IMR-90 (cell line): ENCODE measurements at regions not wholly inside any gene's neighbourhood (a gene's known extent, or its start where the extent isn't known, plus 50 kb on each side); places are given as distances from the start of the nearest gene placed in this dataset.

Experiments
- ATAC-seq: fragments of 200-7000 bp; cut with Tn5 transposase; 2 replicates; pipeline ENCODE4 v1.9.1; 2020; ENCODE audit warnings: low read depth, mild to moderate bottlenecking, moderate library complexity
- BruUV-seq: library from RNA; stranded (reverse); fragments of 400-500 nt; replicated peaks from 2 replicates; lab custom pipeline; 2021; lab: Mats Ljungman, UMichigan
- CTCF ChIA-PET: fragments of 300-600 bp; formaldehyde crosslinking; extraction: SDS; loops from one replicate; lab custom pipeline; 2021; ENCODE audit warnings: antibody characterized with exemption; lab: Yijun Ruan, JAX
- POLR2A ChIA-PET: fragments of 300-600 bp; sonication (Branson Sonifier 250); formaldehyde crosslinking; loops from one replicate; lab custom pipeline; 2022; ENCODE audit warnings: antibody characterized with exemption; ENCODE audit not compliant: unreplicated experiment; lab: Charles Lee
- DNase-seq: peaks from one replicate; pipeline ENCODE4 v3.0.0; 2013
- H2AFZ ChIP-seq: replicated peaks from 2 replicates; pipeline ENCODE3; 2013; ENCODE audit warnings: low read length, mild to moderate bottlenecking; ENCODE audit not compliant: poor library complexity
- H2AK5ac ChIP-seq: 2 replicates; pipeline ENCODE4 v1.6.1; 2013; ENCODE audit warnings: low read depth, low read length, inconsistent platforms
- H2AK9ac ChIP-seq: replicated peaks from 2 replicates; pipeline ENCODE3; 2013; ENCODE audit warnings: mild to moderate bottlenecking, low read depth, low read length, moderate library complexity; ENCODE audit not compliant: poor library complexity
- H2BK120ac ChIP-seq: 2 replicates; pipeline ENCODE4 v1.6.1; 2013; ENCODE audit warnings: low read depth, low read length, inconsistent platforms
- H2BK15ac ChIP-seq: 3 replicates; pipeline ENCODE4 v1.6.1; 2013; ENCODE audit warnings: low read depth, low read length, inconsistent platforms
- H2BK20ac ChIP-seq: 2 replicates; pipeline ENCODE4 v1.6.1; 2013; ENCODE audit warnings: low read depth, mild to moderate bottlenecking, inconsistent platforms, low read length, moderate library complexity
- H2BK5ac ChIP-seq: 2 replicates; pipeline ENCODE4 v1.6.1; 2013; ENCODE audit warnings: mild to moderate bottlenecking, low read depth, low read length, inconsistent platforms; ENCODE audit not compliant: poor library complexity, severe bottlenecking
- H3K14ac ChIP-seq: replicated peaks from 2 replicates; pipeline ENCODE4 v1.6.1; 2013; ENCODE audit warnings: low read depth, low read length, inconsistent platforms
- H3K18ac ChIP-seq: 2 replicates; pipeline ENCODE4 v1.6.1; 2013; ENCODE audit warnings: low read depth, low read length, control low read depth
- H3K23ac ChIP-seq: 2 replicates; pipeline ENCODE4 v1.6.1; 2013; ENCODE audit warnings: low read depth, low read length, inconsistent platforms
- H3K27ac ChIP-seq: 2 replicates; pipeline ENCODE4 v1.5.1; 2013; ENCODE audit warnings: mild to moderate bottlenecking, control low read depth, low read length; ENCODE audit not compliant: insufficient read depth
- H3K27me3 ChIP-seq: 2 replicates; pipeline ENCODE4 v1.6.1; 2013; ENCODE audit warnings: low read length; ENCODE audit not compliant: control insufficient read depth, insufficient read depth
- H3K36me3 ChIP-seq: 2 replicates; pipeline ENCODE4 v1.6.1; 2013; ENCODE audit warnings: low read length, mixed read lengths; ENCODE audit not compliant: control insufficient read depth, insufficient read depth
- H3K4ac ChIP-seq: 2 replicates; pipeline ENCODE4 v1.6.1; 2013; ENCODE audit warnings: low read depth, low read length, inconsistent platforms
- H3K4me1 ChIP-seq: 2 replicates; pipeline ENCODE4 v1.6.1; 2013; ENCODE audit warnings: low read length, mixed read lengths; ENCODE audit not compliant: control insufficient read depth, insufficient read depth
- H3K4me2 ChIP-seq: 2 replicates; pipeline ENCODE4 v1.6.1; 2013; ENCODE audit warnings: low read depth, mild to moderate bottlenecking, control low read depth, low read length, moderate library complexity
- H3K4me3 ChIP-seq: 2 replicates; pipeline ENCODE4 v1.5.1; 2013; ENCODE audit warnings: low read depth, mild to moderate bottlenecking, control low read depth, low read length, moderate library complexity; ENCODE audit not compliant: insufficient read depth
- H3K56ac ChIP-seq: 2 replicates; pipeline ENCODE4 v1.6.1; 2013; ENCODE audit warnings: low read length, inconsistent platforms; ENCODE audit not compliant: insufficient read depth; ENCODE audit errors: extremely low read depth
- H3K79me1 ChIP-seq, 2 experiments: 2 replicates each; pipeline ENCODE4 v1.6.1; 2013; ENCODE audit warnings: low read length in 2 of 2, inconsistent platforms in 1 of 2, low read depth in 1 of 2
- H3K9ac ChIP-seq: 2 replicates; pipeline ENCODE4 v1.6.1; 2013; ENCODE audit warnings: low read depth, low read length, control low read depth
- H3K9me1 ChIP-seq: 2 replicates; pipeline ENCODE4 v1.6.1; 2013; ENCODE audit warnings: low read length, inconsistent platforms; ENCODE audit not compliant: insufficient read depth
- H3K9me3 ChIP-seq: 2 replicates; pipeline ENCODE4 v1.6.1; 2013; ENCODE audit warnings: low read length; ENCODE audit not compliant: control insufficient read depth, insufficient read depth
- H4K20me1 ChIP-seq: 2 replicates; pipeline ENCODE4 v1.6.1; 2013; ENCODE audit warnings: low read length, inconsistent platforms; ENCODE audit not compliant: insufficient read depth
- H4K5ac ChIP-seq: 2 replicates; pipeline ENCODE4 v1.6.1; 2013; ENCODE audit warnings: mild to moderate bottlenecking, low read depth, low read length, control low read depth
- H4K8ac ChIP-seq, 2 experiments: 2 replicates each; pipeline ENCODE4 v1.6.1; 2013; ENCODE audit warnings: low read depth in 2 of 2, low read length in 2 of 2, control low read depth in 1 of 2, inconsistent platforms in 1 of 2
- H4K91ac ChIP-seq: 2 replicates; pipeline ENCODE4 v1.6.1; 2013; ENCODE audit warnings: low read depth, low read length, inconsistent platforms; ENCODE audit not compliant: insufficient read depth
- BHLHE40 ChIP-seq: fragments of 150-350 bp; IDR thresholded peaks from 2 replicates; pipeline ENCODE4 v1.6.1; 2016; ENCODE audit warnings: mild to moderate bottlenecking, low read depth, low read length
- MAFK ChIP-seq: IDR thresholded peaks from 2 replicates; pipeline ENCODE4 v1.6.1; 2012; ENCODE audit warnings: low read depth, low read length, improper control_type of control experiment
- MAZ ChIP-seq: IDR thresholded peaks from 2 replicates; pipeline ENCODE4 v1.6.1; 2012; ENCODE audit warnings: low read depth, mild to moderate bottlenecking, low read length, improper control_type of control experiment, moderate library complexity, borderline replicate concordance
- USF2 ChIP-seq: fragments of 150-350 bp; IDR thresholded peaks from 2 replicates; pipeline ENCODE4 v1.6.1; 2017; ENCODE audit warnings: mild to moderate bottlenecking, antibody characterized with exemption, low read length, low read depth
- WGBS, 2 experiments: methylation state at CpG; one replicate each; pipeline versions ENCODE4 v1.1.5 to v1.1.7; 2013; ENCODE audit warnings: missing lambda C conversion rate in 2 of 2; ENCODE audit not compliant: insufficient read length in 1 of 2; ENCODE audit errors: extremely low coverage in 2 of 2; 5-methylcytosine and 5-hydroxymethylcytosine counted together
- dilution Hi-C: fragments of 300-500 bp; cut with HindIII; formaldehyde crosslinking; loops from one replicate; pipeline ENCODE4 v1.14.3; 2018; ENCODE audit warnings: low sequenced_read_pairs; ENCODE audit not compliant: unreplicated experiment
- in situ Hi-C: fragments of 300-500 bp; cut with MboI; formaldehyde crosslinking; loops from 3 replicates; pipeline ENCODE4 v1.14.3; 2019; ENCODE audit warnings: low sequenced_read_pairs, inconsistent platforms, mixed read lengths
- intact Hi-C: fragments of 100-400 bp; cut with micrococcal nuclease; formaldehyde crosslinking; loops from 2 replicates; pipeline ENCODE4 v1.10.0; 2022

GRCh38 chr1:95311762-95312161 is 77.8 kb downstream of the RWDD3 start:
- in situ Hi-C loops, result no loop called here
- no peaks in the 10 kb centered on the region for H3K79me1 ChIP-seq
- H2BK5ac ChIP-seq, result no peak overlapping the region
- WGBS, 2 experiments, result no CpG with 5 or more reads among the region's 2 CpGs
- H2BK20ac ChIP-seq, result no peak overlapping the region
- H3K27me3 ChIP-seq, result peaks cover 2% of the 10 kb centered on the region; the same call in 1 of the 2 replicates
- H3K4me2 ChIP-seq, result no peak overlapping the region
- H3K4me1 ChIP-seq, result no peaks in the 10 kb centered on the region
- no peak overlapping the region for H3K27ac ChIP-seq
- H4K8ac ChIP-seq, result no peak overlapping the region
- intact Hi-C loops, result no loop called here
- H4K20me1 ChIP-seq, result no peaks in the 10 kb centered on the region
- H4K91ac ChIP-seq, result no peak overlapping the region
- no peak overlapping the region for H3K23ac ChIP-seq
- dilution Hi-C loops, result no loop called here
- no TSS peak for BruUV-seq
- no peak overlapping the region for H3K14ac ChIP-seq
- ChIA-PET CTCF (no interaction called here), POLR2A (no interaction called here)
- no peak overlapping the region for H2BK120ac ChIP-seq
- H3K18ac ChIP-seq, result no peak overlapping the region
- H3K36me3 ChIP-seq, result no peaks in the 10 kb centered on the region
- no peak overlapping the region for H3K56ac ChIP-seq
- H2AFZ ChIP-seq, result no peak overlapping the region
- ATAC-seq (no peak), DNase-seq (no peak)
- no peak overlapping the region for H2AK5ac ChIP-seq
- no peaks in the 10 kb centered on the region for H3K9me1 ChIP-seq
- no peak overlapping the region for H2BK15ac ChIP-seq
- no peak for TF ChIP-seq BHLHE40
- TF ChIP-seq USF2, result no peak
- TF ChIP-seq MAZ, result no peak
- TF ChIP-seq MAFK, result no peak
- no peak overlapping the region for H4K5ac ChIP-seq
- H3K9ac ChIP-seq, result no peak overlapping the region
- H3K9me3 ChIP-seq, result no peaks in the 10 kb centered on the region
- no peak overlapping the region for H3K4me3 ChIP-seq
- no peak overlapping the region for H2AK9ac ChIP-seq
- H3K4ac ChIP-seq, result no peak overlapping the region
